ENCODE measurements at regions not wholly inside any gene's neighbourhood (a gene's known extent, or its start where the extent isn't known, plus 50 kb on each side); places are given as distances from the start of the nearest gene placed in this dataset.

DNA sequence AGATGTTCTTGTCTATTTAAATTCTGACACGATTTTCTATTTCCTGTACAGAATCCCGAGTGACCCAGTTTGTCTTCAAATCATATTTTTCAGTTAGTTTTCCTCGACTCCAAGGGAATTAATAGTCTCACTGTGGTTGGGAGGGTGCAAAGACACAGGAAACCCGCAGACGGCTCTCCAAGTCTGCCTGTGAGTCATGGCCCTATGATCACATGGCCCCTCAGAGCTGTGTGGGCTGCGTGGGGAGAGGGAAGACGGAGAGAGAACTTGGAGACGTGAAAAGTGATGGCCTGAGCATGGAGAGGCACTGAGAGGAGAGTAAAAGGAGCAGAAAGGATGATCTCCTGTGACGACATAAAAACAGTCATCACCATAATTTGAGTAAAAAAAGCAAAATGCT, 989.9 kb downstream of the DCDC2C start:
- TF ChIP-seq, protein P1, sequence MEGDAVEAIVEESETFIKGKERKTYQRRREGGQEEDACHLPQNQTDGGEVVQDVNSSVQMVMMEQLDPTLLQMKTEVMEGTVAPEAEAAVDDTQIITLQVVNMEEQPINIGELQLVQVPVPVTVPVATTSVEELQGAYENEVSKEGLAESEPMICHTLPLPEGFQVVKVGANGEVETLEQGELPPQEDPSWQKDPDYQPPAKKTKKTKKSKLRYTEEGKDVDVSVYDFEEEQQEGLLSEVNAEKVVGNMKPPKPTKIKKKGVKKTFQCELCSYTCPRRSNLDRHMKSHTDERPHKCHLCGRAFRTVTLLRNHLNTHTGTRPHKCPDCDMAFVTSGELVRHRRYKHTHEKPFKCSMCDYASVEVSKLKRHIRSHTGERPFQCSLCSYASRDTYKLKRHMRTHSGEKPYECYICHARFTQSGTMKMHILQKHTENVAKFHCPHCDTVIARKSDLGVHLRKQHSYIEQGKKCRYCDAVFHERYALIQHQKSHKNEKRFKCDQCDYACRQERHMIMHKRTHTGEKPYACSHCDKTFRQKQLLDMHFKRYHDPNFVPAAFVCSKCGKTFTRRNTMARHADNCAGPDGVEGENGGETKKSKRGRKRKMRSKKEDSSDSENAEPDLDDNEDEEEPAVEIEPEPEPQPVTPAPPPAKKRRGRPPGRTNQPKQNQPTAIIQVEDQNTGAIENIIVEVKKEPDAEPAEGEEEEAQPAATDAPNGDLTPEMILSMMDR (conservative IDR thresholded peaks at IDR 0.05), result no peak
- no peak for TF ChIP-seq ZFX (IDR thresholded peaks at IDR 0.05)

All from C4-2B (cell line).